NCI-H146 treated with DMSO at 0.1 percent for 48 hours (cell line): ENCODE measurements at regions not wholly inside any gene's neighbourhood (a gene's known extent, or its start where the extent isn't known, plus 50 kb on each side); places are given as distances from the start of the nearest gene placed in this dataset.
"Not testable (repeated sequence)": the region's sequence is repeated elsewhere in the genome, so short reads cannot be mapped to it uniquely, and the experiment has no call there.

Experiments used
- DNase-seq: peaks from one replicate; lab custom pipeline; 2025; ENCODE audit not compliant: unreplicated experiment; lab: John Stamatoyannopoulos, UW

GRCh38 chr7:81190997-81191768 is 272.3 kb upstream of the SEMA3C start:
- DNase-seq = no peak

- no peak for DNase-seq
These were observed 268.9 kb upstream of the SEMA3C start for GRCh38 chr7:81187753-81188152.

GRCh38 chr7:81186691-81187090 is 267.8 kb upstream of the SEMA3C start:
- DNase-seq = no peak

GRCh38 chr7:81185072-81185471 is 266.2 kb upstream of the SEMA3C start:
- DNase-seq = no peak

- DNase-seq = no peak
These were observed 264.5 kb upstream of the SEMA3C start for GRCh38 chr7:81183326-81183725.

- DNase-seq = not testable (repeated sequence)
These were observed 263.2 kb upstream of the SEMA3C start for GRCh38 chr7:81182056-81182455.

- no peak for DNase-seq
These were observed 262.2 kb upstream of the SEMA3C start for GRCh38 chr7:81181066-81181465.

GRCh38 chr7:81180573-81180972 is 261.7 kb upstream of the SEMA3C start:
- no peak for DNase-seq

- DNase-seq = no peak
These were observed 256.6 kb upstream of the SEMA3C start for GRCh38 chr7:81175275-81175940.

- DNase-seq = no peak
These were observed 255.0 kb upstream of the SEMA3C start for GRCh38 chr7:81173766-81174281.

GRCh38 chr7:81170291-81170690 is 251.4 kb upstream of the SEMA3C start:
- no peak for DNase-seq

- no peak for DNase-seq
These were observed 249.1 kb upstream of the SEMA3C start for GRCh38 chr7:81167934-81168333.

- DNase-seq = no peak
These were observed 246.2 kb upstream of the SEMA3C start for GRCh38 chr7:81165070-81165469.

- DNase-seq = no peak
These were observed 244.1 kb upstream of the SEMA3C start for GRCh38 chr7:81162771-81163525.

- DNase-seq = no peak
These were observed 243.4 kb upstream of the SEMA3C start for GRCh38 chr7:81162234-81162633.

GRCh38 chr7:81161451-81162075 is 242.7 kb upstream of the SEMA3C start:
- no peak for DNase-seq

- DNase-seq = no peak
These were observed 240.6 kb upstream of the SEMA3C start for GRCh38 chr7:81159402-81159801.

- DNase-seq = no peak
These were observed 239.3 kb upstream of the SEMA3C start for GRCh38 chr7:81158189-81158588.

- no peak for DNase-seq
These were observed 237.0 kb upstream of the SEMA3C start for GRCh38 chr7:81155654-81156373.

GRCh38 chr7:81154565-81154964 is 235.7 kb upstream of the SEMA3C start:
- no peak for DNase-seq

GRCh38 chr7:81152925-81153324 is 234.1 kb upstream of the SEMA3C start:
- DNase-seq = not testable (repeated sequence)
